GM19455 (cell line): ENCODE measurements at regions not wholly inside any gene's neighbourhood (a gene's known extent, or its start where the extent isn't known, plus 50 kb on each side); places are given as distances from the start of the nearest gene placed in this dataset.

Experiments
- ATAC-seq: cut with Tn5 transposase; IDR thresholded peaks from one replicate; pipeline ENCODE4 v1.9.1; 2021; ENCODE audit not compliant: unreplicated experiment

DNA sequence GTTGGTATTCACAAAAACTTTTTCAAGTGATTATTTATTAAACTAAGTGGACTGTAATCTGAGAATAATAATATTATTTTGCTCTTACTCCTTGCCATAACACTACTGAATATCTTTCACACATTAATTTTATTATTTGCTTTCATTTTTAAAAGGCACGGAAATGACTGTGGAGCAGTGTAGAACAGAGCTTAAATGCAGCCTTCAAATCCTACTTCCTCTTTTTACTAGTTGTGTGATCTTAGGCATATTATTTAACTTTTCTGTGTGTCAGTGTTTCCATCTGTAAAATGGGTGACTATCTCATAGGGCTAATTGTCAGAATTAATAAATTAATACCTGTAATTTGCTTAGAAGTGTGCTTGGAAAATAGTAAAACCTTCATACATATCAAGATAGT lies 55.5 kb upstream of the SLC8A1 start:
- no peak for ATAC-seq

DNA sequence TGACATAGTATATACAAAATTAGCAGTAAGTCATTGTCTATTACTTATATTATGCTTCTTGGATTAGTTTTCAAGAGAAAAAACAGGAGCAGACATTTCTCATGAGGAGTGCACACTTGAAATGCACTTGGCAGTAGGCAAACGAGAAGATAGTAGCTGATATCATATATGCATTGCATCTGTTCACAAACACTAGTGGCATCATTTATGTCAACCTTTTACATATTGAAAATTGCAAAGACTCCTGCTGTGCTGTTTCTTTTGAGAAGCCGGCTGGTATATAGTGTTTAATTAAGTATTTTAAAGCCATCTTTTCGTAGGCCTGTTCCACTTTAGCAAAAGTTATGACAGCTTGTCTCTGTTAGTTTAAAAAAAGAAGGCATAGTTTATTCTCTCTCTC lies 58.4 kb upstream of the SLC8A1 start:
- no peak for ATAC-seq

DNA sequence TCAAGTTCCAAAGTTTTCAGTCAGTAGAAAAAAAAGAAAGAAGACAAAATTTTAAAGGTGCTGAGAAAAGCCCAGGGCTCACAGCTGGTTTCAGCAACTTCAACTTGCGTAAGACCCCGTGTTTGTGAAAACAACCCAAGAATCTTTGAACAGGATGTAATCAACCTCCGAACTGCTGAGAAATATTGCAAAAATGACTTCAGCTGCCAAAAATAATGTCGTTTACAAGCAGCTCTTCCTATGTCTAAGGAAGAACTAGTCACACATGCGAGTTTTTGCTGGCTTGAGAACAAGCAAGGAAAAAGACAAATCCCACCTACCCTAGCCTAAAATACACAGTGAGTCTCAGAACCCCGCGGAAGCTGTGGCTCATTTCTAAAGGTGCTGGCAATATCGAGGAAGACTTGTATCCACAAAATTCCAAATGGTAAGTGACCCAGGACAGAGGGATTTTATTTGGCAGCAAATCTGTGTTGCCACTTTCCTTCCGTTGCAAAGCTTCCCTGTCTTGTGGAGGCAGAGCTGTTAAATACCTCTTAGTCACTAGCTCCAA lies 59.8 kb upstream of the SLC8A1 start:
- ATAC-seq: no peak

DNA sequence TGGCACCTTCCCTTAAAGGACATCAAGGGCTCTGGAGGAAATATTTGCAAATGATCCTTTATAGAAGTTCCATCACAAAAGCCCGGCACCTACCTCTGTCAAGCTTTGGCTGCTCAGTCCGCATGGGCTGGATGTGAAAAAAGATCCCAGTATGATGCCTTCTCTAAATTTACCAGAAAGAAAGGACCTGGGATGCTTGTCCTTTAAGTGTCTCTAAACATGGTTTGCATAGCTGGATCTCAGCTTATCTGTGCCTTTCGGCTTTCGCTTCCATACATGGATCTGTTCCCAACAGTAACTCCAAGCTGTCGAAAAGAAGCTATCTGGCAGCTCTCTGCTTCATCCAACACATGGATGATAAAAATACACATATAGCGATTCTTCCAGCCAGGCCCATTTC lies 60.4 kb upstream of the SLC8A1 start:
- no peak for ATAC-seq

DNA sequence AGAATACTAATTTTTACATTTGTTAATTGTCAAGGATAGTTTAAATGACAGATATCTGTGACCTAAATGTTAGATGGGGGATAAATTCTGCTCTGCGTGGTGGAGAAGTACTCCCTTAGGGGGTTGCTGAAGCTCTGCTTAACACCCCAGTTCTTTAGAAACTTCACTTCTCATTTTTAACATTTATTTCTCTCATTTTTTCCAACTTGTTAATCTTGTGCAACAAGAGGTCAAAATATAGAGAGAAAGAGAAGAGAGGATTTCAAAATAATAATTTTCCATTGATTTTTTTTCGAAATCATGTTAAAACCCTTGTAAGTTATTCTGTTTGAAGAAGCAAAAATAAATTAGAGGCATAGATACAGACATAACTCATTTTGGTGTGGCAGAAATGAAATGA lies 61.3 kb upstream of the SLC8A1 start:
- no peak for ATAC-seq

DNA sequence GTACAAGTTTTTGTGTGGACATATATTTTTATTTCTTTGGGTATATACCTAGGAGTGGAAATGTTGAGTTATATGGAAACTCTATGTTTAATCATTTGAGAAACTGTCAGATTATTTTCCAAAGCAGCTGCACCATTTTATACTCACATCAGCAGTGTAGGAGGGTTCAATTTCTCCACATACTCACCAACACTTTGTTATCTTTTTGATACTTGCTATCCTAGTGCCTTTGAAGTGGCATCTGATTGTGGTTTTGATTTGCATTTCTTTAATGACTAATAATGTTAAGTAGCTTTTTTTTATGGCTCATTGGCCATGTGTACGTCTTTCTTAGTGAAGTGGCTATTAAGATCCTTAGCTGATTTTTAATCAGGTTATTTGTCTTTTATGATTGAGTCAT lies 64.7 kb upstream of the SLC8A1 start:
- no peak for ATAC-seq

DNA sequence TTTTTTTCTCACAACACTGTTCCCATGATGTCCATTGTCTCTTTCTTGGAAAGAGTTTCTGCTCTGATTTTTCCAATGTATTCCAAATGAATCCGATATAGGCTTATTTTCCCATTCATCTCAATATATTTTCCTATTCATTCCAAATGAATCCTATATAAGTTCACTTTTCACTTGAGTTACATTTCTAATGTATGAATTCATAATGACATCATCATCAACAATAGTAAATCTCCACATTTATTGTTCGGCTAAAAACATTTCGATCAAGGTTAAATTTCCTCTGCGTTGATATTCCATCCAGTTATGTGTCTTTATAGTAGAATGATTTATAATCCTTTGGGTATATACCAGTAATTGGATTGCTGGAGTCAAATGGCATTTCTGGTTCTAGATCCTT lies 76.7 kb upstream of the SLC8A1 start:
- ATAC-seq: no peak

DNA sequence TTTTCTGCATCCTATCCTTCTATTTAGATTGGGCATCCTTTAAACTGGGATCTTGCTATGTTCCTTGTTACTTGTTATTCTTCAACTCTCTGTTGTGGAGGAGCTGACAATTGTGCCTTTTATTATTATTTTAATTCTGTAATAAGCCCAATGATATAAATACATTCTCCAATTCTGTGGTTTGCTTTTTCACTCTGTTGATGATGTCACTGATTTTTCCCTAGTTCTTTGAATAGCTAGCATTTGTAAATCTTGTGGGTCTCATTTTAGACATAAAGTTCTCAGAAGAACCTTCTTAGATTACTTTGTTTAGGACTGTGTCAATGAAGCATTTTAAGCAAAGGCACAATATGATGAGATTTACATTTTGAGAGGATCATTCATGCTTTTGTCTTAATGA lies 79.5 kb upstream of the SLC8A1 start:
- no peak for ATAC-seq

DNA sequence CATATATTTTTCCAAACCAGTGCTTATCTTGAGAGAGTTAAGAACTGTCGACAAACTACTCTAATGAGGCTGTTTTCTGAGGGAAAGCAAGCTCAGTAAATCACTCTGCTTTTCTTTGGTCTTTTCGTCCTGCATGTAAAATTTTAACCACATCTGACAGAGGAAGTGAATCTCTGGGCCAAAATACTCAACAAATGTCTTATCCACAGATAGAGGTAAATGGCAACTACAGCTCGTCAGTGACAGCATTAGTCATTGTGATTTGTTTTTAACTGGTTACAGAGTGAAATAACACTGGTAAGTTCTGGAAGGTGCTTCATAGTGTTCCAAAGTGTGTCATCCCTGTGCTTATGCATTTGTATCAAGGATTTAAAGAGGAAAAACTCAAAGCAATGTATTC lies 82.6 kb upstream of the SLC8A1 start:
- ATAC-seq: no peak

DNA sequence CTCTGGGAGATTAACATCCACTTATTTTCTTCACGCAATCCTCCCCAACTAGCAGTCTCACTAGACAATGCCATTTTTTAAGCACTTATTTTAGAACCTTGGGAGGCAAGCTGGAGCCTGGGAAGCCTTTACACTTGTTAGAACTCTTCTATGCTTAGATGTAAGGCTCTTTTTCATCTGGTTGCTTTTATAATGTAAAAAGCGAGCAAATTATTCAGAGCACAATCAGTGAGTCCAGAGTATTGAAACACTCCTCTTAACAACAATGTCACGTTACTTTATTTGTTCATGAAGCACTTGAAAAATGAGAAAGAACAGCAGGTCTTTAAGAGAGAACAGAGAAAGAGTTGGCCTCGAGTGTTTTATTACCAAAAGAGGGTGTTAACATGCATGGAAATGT lies 84.1 kb upstream of the SLC8A1 start:
- no peak for ATAC-seq

DNA sequence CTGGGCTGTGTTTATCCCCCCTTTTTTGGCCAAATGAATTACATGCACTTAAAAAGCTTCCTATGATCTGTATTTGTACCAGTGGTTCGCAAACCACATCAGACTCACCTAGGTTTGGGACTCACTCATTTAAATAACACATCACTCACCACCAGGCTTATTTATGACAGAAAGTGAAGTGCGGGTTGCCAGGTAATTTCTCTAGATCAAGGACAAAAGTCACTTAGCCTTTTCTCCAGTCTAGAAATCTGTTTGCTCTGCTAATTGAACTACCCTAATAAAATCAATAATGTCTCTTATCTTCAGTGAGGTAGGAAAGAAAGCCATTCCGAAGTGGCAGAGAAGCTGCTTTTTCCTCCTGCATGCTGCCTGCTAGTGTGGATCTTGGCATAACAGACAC lies 88.1 kb upstream of the SLC8A1 start:
- no peak for ATAC-seq

DNA sequence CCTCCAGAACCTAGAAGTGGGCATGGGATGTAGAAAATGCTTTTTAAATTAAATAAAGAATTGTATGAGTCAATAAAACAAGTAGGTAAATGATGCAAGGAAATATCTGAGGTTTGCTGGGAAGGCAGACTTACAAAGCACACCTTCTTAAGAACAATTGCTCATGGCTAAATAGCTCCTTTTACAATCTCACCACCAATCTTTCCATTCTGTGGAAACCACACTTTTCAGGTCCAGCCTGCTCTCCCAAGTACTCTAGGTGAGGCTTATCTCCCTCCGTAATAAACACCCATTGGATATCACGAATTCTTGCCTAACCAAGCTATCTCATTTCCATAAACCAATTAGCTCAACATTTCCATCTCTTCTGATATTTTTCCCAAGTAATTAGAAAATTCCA lies 91.5 kb upstream of the SLC8A1 start:
- ATAC-seq: no peak

DNA sequence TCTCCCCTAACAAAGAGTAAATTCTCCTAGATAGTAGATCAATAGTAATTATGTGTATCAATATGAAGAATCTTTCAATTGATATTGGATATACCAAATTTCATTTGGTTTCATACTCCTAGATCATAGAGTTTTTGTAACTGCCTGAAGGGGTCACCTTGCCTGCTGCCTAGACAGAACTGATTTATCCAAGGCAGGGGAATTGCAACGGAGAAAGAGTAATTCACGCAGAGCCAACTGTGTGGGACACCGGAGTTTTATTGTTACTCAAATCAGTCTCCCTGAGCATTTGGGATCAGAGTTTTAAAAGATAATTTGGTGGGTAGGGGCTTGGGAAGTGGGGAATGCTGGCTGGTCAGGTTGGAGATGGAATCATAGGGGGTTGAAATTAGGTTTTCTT lies 92.2 kb upstream of the SLC8A1 start:
- ATAC-seq: no peak

DNA sequence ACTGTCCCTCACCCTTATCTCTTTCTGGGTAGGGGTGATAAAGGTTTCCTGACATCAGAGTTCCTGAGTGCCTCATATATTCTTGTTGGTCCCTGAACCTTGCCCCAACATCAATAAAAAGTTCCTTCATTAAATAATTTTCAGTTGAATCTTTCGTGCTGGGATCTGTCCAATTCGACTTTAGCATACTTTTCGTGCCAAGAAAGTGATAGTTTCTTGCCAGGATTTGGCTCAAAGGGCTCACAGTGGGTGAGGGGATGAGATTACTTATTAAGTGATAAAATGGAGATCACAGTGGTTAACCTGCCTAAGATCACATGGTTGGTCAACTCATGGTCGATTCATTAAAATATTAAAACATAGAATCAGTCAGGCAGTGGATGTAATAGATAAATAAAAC lies 93.8 kb upstream of the SLC8A1 start:
- ATAC-seq: no peak

DNA sequence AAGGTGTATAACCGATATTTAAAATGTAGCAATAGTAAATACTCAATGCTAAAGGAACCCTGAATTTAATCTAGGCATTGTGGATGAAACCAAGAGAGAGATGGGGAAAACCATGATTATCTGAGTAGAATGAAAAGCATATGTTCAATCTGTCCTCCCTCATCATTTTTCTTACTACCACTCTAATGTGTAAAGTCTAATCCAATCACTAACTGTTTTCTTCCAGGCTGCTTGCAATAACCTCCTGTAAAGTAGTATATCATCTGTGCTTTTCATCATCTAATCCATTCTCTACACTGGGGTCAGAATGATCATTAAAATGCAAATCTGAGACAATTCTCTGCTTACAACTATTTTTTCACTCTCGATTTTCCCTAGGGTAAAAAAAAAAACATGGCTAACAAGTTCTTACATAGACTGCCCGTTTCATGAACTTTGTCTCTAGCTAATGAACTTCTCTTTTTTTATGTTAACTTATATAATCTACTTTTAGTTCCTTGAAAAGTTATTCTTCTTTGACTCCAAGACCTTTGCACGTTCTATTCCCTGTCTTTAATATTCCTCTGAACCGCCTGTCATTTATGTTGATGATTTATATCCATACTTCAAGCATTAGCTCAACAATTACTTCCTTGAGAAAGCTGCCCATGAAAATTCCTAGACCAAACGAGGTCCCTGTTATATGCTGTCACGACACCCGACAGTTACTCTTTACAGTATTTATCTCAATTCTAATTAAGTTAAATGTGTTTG lies 94.7 kb upstream of the SLC8A1 start:
- ATAC-seq: no peak

DNA sequence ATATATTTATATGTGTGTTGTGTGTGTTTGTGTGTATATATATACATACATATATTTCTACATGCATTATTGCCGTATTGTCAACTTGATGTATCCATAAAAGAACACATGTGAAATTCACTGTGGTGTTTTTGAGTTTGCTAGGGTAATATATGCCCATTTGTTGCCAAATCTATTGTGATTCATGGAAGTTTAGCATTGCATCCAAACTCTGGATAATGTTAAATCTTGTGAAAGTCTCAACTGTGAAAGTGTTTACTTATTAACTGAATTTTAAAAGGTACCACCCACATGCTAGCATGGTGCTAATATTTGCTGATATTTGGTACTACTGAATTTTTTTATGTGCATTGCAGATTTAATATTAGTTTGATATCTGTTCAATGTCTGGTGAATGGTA lies 96.6 kb upstream of the SLC8A1 start:
- no peak for ATAC-seq

DNA sequence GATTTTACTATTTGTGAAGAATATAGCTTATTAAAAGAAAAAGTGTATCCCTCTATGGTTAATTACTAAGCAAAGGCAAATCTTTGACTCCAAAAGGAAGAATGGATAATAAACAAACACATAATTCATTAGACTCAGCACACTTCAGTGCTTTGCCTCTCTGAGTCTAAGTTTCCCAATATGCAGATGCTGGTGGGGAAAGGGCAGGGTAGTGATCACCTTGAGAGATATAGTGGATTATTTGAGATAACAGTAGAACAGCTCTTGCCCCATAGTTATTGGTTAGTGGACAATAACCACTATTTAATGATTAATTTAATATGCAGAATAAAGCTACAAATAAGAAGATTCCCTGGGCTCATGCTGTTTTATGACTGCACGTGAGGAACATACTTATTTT lies 98.2 kb upstream of the SLC8A1 start:
- ATAC-seq: no peak

DNA sequence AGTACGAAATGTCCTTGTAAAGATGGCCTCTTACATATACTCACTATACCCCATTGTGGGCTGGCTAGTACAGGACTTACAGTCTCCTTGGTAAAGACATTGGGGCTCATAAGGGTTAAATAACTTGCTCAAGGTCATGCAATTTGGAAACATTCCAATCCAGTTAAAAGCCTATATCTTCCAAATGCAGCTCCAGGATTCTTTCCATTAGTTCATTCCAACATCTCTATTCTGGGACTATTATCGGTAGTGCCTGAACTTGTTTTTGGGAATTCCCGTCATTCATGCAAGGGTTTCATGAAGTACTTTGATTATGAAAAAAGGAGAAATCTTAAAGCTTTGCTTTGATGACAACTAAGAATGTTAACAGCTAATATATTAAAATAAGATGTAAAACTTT lies 99.2 kb upstream of the SLC8A1 start:
- no peak for ATAC-seq

DNA sequence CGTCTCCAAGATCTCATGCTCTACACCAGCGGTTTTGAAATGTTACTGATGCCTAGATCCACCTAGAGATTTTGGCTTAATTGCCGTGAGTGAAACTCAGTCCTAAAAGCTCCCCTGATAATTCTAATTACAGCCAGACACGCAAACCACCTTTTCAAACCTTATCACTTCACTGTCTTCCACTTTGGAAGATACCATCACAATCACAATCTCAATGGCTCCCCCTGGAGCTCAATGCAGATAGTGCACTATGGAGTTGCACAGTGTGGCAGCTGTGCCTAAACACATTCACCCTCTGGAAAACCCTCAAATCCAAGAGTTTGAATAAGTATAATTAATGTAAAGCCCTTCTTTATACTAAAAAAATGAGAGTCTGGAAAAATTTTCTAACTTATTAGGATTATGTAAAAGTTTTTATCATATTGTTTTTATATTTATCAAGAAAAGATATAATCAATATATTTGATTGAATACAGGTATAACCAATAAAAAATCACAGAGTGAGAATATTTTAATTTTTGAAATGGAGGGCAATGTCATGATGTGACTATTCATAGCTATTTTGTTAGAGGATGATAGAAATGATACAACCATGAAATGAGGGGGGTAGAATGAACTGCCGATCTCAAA lies 102.9 kb upstream of the SLC8A1 start:
- ATAC-seq: peak; percentile 86

DNA sequence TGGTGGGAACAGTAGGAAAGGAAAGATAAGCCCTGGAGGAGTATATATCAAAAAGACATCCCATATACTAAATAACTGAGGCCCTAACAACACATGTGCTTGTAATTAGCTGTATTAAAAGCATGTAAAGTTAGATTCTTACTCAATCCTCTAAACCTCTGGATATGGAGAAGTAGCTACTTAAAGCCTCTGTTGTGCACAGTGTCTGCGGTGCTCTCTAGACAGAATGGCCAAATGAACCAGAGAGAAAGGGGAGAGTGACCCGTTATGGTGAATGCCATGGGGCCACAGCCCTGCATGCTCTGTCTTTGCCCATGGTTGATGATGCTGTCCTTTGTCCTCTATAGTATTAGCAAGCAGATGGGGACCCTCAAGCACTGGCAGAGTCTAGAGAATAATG lies 104.4 kb upstream of the SLC8A1 start:
- no peak for ATAC-seq

DNA sequence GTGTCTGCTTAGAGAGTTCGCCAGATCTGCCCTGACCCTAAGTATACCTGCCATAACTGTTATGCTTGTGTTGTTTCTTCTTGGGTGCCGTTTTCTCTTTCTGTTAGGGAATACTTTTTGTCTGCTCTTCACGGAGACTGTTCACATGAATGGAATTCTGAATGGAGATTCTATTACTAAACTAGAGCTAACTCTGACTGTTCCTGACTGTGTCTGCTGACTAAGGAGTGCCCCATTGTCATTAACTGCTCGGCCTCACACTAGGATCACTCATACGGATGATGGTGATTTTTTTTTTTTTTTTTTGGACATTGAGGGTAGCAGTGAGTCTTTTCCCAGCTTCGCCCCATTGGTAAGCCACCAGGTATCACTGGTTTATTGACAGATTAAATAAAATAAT lies 104.8 kb upstream of the SLC8A1 start:
- no peak for ATAC-seq

DNA sequence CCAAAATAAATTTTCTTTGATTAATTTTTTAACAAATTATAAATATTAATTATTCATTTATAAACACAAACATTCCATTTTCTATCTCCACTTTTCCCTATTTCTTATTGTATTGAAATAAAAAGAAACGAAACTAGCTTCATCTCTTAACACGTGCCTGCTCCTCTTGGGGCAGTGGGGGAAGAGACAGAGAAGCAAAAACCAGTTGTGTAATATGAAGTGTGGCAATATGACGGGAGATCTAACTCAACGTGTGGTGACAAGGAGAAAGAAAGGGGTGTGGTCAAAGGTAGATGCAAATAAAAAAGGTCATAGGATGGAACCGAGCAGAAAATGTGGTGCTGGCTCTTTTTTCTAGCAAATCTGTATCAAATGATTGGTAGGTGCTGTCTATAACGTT lies 106.9 kb upstream of the SLC8A1 start:
- no peak for ATAC-seq

DNA sequence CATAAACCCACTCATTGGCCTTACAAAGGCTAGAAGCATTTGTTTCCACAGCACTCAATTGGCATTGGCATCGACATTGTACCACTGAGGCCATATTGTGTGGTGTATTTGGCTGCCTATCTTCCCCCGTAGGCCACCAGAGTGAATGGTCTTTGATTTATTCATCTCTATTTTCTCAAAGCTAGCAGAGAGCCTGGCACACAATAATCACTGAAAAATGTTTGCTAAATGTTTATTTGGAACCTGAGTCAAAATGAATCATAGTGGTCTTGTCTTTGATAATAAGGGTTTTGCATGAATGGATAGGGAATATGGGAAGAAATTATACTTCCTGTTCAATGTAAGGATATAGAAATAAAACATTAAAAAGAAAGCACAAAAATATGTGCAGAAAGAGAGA lies 107.3 kb upstream of the SLC8A1 start:
- no peak for ATAC-seq
